ENCODE measurements at regions not wholly inside any gene's neighbourhood (a gene's known extent, or its start where the extent isn't known, plus 50 kb on each side); places are given as distances from the start of the nearest gene placed in this dataset.

- TF ChIP-seq, protein P1, sequence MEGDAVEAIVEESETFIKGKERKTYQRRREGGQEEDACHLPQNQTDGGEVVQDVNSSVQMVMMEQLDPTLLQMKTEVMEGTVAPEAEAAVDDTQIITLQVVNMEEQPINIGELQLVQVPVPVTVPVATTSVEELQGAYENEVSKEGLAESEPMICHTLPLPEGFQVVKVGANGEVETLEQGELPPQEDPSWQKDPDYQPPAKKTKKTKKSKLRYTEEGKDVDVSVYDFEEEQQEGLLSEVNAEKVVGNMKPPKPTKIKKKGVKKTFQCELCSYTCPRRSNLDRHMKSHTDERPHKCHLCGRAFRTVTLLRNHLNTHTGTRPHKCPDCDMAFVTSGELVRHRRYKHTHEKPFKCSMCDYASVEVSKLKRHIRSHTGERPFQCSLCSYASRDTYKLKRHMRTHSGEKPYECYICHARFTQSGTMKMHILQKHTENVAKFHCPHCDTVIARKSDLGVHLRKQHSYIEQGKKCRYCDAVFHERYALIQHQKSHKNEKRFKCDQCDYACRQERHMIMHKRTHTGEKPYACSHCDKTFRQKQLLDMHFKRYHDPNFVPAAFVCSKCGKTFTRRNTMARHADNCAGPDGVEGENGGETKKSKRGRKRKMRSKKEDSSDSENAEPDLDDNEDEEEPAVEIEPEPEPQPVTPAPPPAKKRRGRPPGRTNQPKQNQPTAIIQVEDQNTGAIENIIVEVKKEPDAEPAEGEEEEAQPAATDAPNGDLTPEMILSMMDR (conservative IDR thresholded peaks at IDR 0.05; ENCODE audit: low read length): no peak
- TF ChIP-seq EZH2phosphoT487 (IDR thresholded peaks at IDR 0.05; ENCODE audit: borderline replicate concordance): no peak
Measured at GRCh38 chr11:105265845-105266244, 126.3 kb upstream of the CARD18 start.
